H9 (cell line): ENCODE measurements at regions not wholly inside any gene's neighbourhood (a gene's known extent, or its start where the extent isn't known, plus 50 kb on each side); places are given as distances from the start of the nearest gene placed in this dataset.

ENCODE experiments used
- DNase-seq: peaks from one replicate; pipeline ENCODE4 v3.0.0-alpha.2; 2017
- H2AFZ ChIP-seq: one replicate; pipeline ENCODE4 v1.6.1; 2013; ENCODE audit warnings: mild to moderate bottlenecking, low read length, control low read depth, moderate library complexity
- H2AK5ac ChIP-seq: 2 replicates; pipeline ENCODE4 v1.6.1; 2013; ENCODE audit warnings: low read length, control low read depth, mixed read lengths; ENCODE audit not compliant: insufficient read length
- H2BK120ac ChIP-seq: one replicate; pipeline ENCODE4 v1.6.1; 2013; ENCODE audit warnings: low read depth, mild to moderate bottlenecking, low read length, control low read depth, inconsistent platforms; ENCODE audit not compliant: poor library complexity, severe bottlenecking
- H2BK12ac ChIP-seq: 2 replicates; pipeline ENCODE4 v1.6.1; 2013; ENCODE audit warnings: low read length, control low read depth, mixed read lengths, low read depth; ENCODE audit not compliant: insufficient read length
- H2BK15ac ChIP-seq: 2 replicates; pipeline ENCODE4 v1.6.1; 2013; ENCODE audit warnings: low read depth, low read length, control low read depth
- H2BK20ac ChIP-seq: one replicate; pipeline ENCODE4 v1.6.1; 2013; ENCODE audit warnings: low read depth, mild to moderate bottlenecking, low read length, control low read depth, inconsistent platforms; ENCODE audit not compliant: poor library complexity, severe bottlenecking
- H2BK5ac ChIP-seq: 2 replicates; pipeline ENCODE4 v1.6.1; 2013; ENCODE audit warnings: low read length, control low read depth, mixed read lengths; ENCODE audit not compliant: insufficient read length
- H3K14ac ChIP-seq: 2 replicates; pipeline ENCODE4 v1.6.1; 2013; ENCODE audit warnings: low read length, control low read depth; ENCODE audit not compliant: insufficient read depth
- H3K18ac ChIP-seq: 2 replicates; pipeline ENCODE4 v1.6.1; 2013; ENCODE audit warnings: low read depth, mild to moderate bottlenecking, mixed read lengths, low read length, control low read depth; ENCODE audit not compliant: insufficient read length
- H3K23ac ChIP-seq: 2 replicates; pipeline ENCODE4 v1.6.1; 2013; ENCODE audit warnings: low read length, control low read depth, mixed read lengths, low read depth; ENCODE audit not compliant: insufficient read length
- H3K23me2 ChIP-seq: 2 replicates; pipeline ENCODE4 v1.6.1; 2013; ENCODE audit warnings: low read depth, mild to moderate bottlenecking, mixed read lengths, low read length, control low read depth; ENCODE audit not compliant: insufficient read length, poor library complexity, severe bottlenecking
- H3K27ac ChIP-seq: 2 replicates; pipeline ENCODE4 v1.5.1; 2013; ENCODE audit warnings: low read length, control low read depth, mixed read lengths, low read depth; ENCODE audit not compliant: insufficient read length
- H3K27me3 ChIP-seq: 2 replicates; pipeline ENCODE4 v1.6.1; 2013; ENCODE audit warnings: low read length, control low read depth, inconsistent platforms; ENCODE audit not compliant: insufficient read depth
- H3K4ac ChIP-seq: 2 replicates; pipeline ENCODE4 v1.6.1; 2013; ENCODE audit warnings: low read depth, mild to moderate bottlenecking, control low read depth, inconsistent platforms, low read length, moderate library complexity
- H3K4me1 ChIP-seq: 2 replicates; pipeline ENCODE4 v1.6.1; 2013; ENCODE audit warnings: low read length, control low read depth, inconsistent platforms; ENCODE audit not compliant: insufficient read depth
- H3K4me2 ChIP-seq: 2 replicates; pipeline ENCODE4 v1.6.1; 2013; ENCODE audit warnings: low read length, control low read depth, mixed read lengths; ENCODE audit not compliant: insufficient read length, insufficient read depth
- H3K56ac ChIP-seq: 2 replicates; pipeline ENCODE4 v1.6.1; 2013; ENCODE audit warnings: low read depth, mild to moderate bottlenecking, mixed read lengths, low read length, control low read depth; ENCODE audit not compliant: insufficient read length
- H3K79me1 ChIP-seq: 2 replicates; pipeline ENCODE4 v1.6.1; 2013; ENCODE audit warnings: low read depth, mild to moderate bottlenecking, moderate library complexity, low read length, control low read depth, inconsistent platforms; ENCODE audit not compliant: insufficient read depth, poor library complexity, severe bottlenecking
- H3K79me2 ChIP-seq: 2 replicates; pipeline ENCODE4 v1.6.1; 2013; ENCODE audit warnings: low read length, control low read depth, inconsistent platforms; ENCODE audit not compliant: insufficient read depth
- H3K9ac ChIP-seq: 2 replicates; pipeline ENCODE4 v1.6.1; 2013; ENCODE audit warnings: low read length, control low read depth, mixed read lengths; ENCODE audit not compliant: insufficient read length; ENCODE audit errors: extremely low read depth
- H3K9me3 ChIP-seq: one replicate; pipeline ENCODE4 v1.6.1; 2013; ENCODE audit warnings: low read depth, low read length, inconsistent platforms; ENCODE audit not compliant: control insufficient read depth
- H3T11ph ChIP-seq: one replicate; pipeline ENCODE4 v1.6.1; 2013; ENCODE audit warnings: mild to moderate bottlenecking, low read length, control low read depth, inconsistent platforms
- H4K20me1 ChIP-seq: one replicate; pipeline ENCODE4 v1.6.1; 2013; ENCODE audit not compliant: control insufficient read depth, insufficient read length, insufficient read depth
- H4K5ac ChIP-seq: 2 replicates; pipeline ENCODE4 v1.6.1; 2013; ENCODE audit warnings: low read depth, mild to moderate bottlenecking, mixed read lengths, low read length, control low read depth; ENCODE audit not compliant: insufficient read length
- H4K8ac ChIP-seq: replicated peaks from 2 replicates; pipeline ENCODE4 v1.6.1; 2013; ENCODE audit warnings: low read length, control low read depth, mixed read lengths, low read depth; ENCODE audit not compliant: insufficient read length
- H4K91ac ChIP-seq: 2 replicates; pipeline ENCODE4 v1.6.1; 2013; ENCODE audit warnings: low read depth, mild to moderate bottlenecking, moderate library complexity, mixed read lengths, low read length, control low read depth; ENCODE audit not compliant: insufficient read length
- H3K27ac Mint-ChIP-seq, 3 experiments: 2 replicates in 2 of 3; 3 replicates in 1 of 3; pipeline ENCODE4 v1.8.0; 2020 to 2021; ENCODE audit warnings: mixed read lengths in 3 of 3, mild to moderate bottlenecking in 1 of 3, moderate library complexity in 1 of 3
- H3K27me3 Mint-ChIP-seq: 2 replicates; pipeline ENCODE4 v1.8.0; 2021; ENCODE audit warnings: low read depth, mild to moderate bottlenecking, moderate library complexity, mixed read lengths
- H3K36me3 Mint-ChIP-seq, 3 experiments: 2 replicates in 2 of 3; 3 replicates in 1 of 3; pipeline ENCODE4 v1.8.0; 2020 to 2021; ENCODE audit warnings: low read depth in 3 of 3, mixed read lengths in 3 of 3; ENCODE audit not compliant: insufficient read depth in 1 of 3
- H3K4me1 Mint-ChIP-seq, 2 experiments: 2 replicates each; pipeline ENCODE4 v1.8.0; 2020; ENCODE audit warnings: mixed read lengths in 2 of 2
- H3K4me3 Mint-ChIP-seq, 2 experiments: 2 replicates in 1 of 2; 3 replicates in 1 of 2; pipeline ENCODE4 v1.8.0; 2020 to 2021; ENCODE audit warnings: mild to moderate bottlenecking in 2 of 2, mixed read lengths in 2 of 2, moderate library complexity in 1 of 2
- H3K9me3 Mint-ChIP-seq, 2 experiments: 2 replicates in 1 of 2; 3 replicates in 1 of 2; pipeline ENCODE4 v1.8.0; 2020; ENCODE audit warnings: mild to moderate bottlenecking in 2 of 2, mixed read lengths in 2 of 2, moderate library complexity in 1 of 2
- CTCF ChIP-seq: fragments of 200-600 bp; sonication (generic); conservative IDR thresholded peaks from 3 replicates; pipeline ENCODE4 v1.8.0; 2021; ENCODE audit warnings: antibody characterized with exemption, mild to moderate bottlenecking
- WGBS: extraction: QIAGEN DNeasy Blood & Tissue Kit; methylation state at CpG from one replicate; pipeline ENCODE4 v1.1.7; 2013; ENCODE audit warnings: missing lambda C conversion rate, low lambda C conversion rate, mixed read lengths; ENCODE audit not compliant: insufficient read length; ENCODE audit errors: extremely low coverage; 5-methylcytosine and 5-hydroxymethylcytosine counted together

GRCh38 chr12:62164036-62164435 is 96.2 kb upstream of the USP15 start:
- Histone ChIP-seq H3K79me2 (no peaks in the 10 kb centered on the region), H3K23me2 (no peaks in the 10 kb centered on the region), H3K14ac (no peak overlapping the region), H2BK15ac (no peak overlapping the region), H3K79me1 (no peaks in the 10 kb centered on the region), H2AFZ (no peak overlapping the region), H2BK5ac (no peak overlapping the region), H3K4me1 (no peaks in the 10 kb centered on the region), H3K27me3 (no peaks in the 10 kb centered on the region), H2BK12ac (no peak overlapping the region), H3K9me3 (no peaks in the 10 kb centered on the region), H3K27ac (no peak overlapping the region), H3K9ac (no peak overlapping the region), H3K18ac (no peak overlapping the region), H2BK120ac (no peak overlapping the region), H3K23ac (no peak overlapping the region), H4K8ac (no peak overlapping the region), H3K4ac (no peak overlapping the region), H2AK5ac (no peak overlapping the region), H2BK20ac (no peak overlapping the region), H4K20me1 (no peaks in the 10 kb centered on the region), H3K56ac (no peak overlapping the region), H3T11ph (no peak overlapping the region), H4K91ac (no peak overlapping the region), H4K5ac (no peak overlapping the region), H3K4me2 (no peak overlapping the region)
- no peak for DNase-seq
- H3K9me3 Mint-ChIP-seq = no peaks in the 10 kb centered on the region
- H3K4me1 Mint-ChIP-seq = 0 out of 4 replicates have a peak, but pooled peaks cover 0 to 2% of the 10 kb centered on the region in 2 experiments
- H3K36me3 Mint-ChIP-seq = no peaks in the 10 kb centered on the region
- no peaks in the 10 kb centered on the region for H3K27me3 Mint-ChIP-seq
- TF ChIP-seq CTCF = no peak
- no peak overlapping the region for H3K27ac Mint-ChIP-seq
- no CpG with 5 or more reads among the region's 4 CpGs for WGBS
- no peak overlapping the region for H3K4me3 Mint-ChIP-seq
